Transverse colon (tissue), 4 donors: ENCODE measurements at regions not wholly inside any gene's neighbourhood (a gene's known extent, or its start where the extent isn't known, plus 50 kb on each side); places are given as distances from the start of the nearest gene placed in this dataset.

Experiments used
- DNase-seq: peaks from one replicate; pipeline ENCODE4 v3.0.0-alpha.2; 2019
- H3K27ac ChIP-seq, 4 donors: fragments of 200-600 bp; sonication (generic); 2 replicates each; pipeline ENCODE4 v1.5.1; 2016 to 2018; ENCODE audit warnings: inconsistent platforms in 4 of 4
- H3K27me3 ChIP-seq: fragments of 200-600 bp; sonication (generic); 2 replicates; pipeline ENCODE4 v1.5.1; 2017; ENCODE audit warnings: inconsistent platforms
- H3K36me3 ChIP-seq, 4 donors: fragments of 200-600 bp; sonication (generic); 2 replicates each; pipeline ENCODE4 v1.5.1; 2017 to 2019; ENCODE audit warnings: inconsistent platforms in 4 of 4
- H3K4me1 ChIP-seq, 4 donors: fragments of 200-600 bp; sonication (generic); 2 replicates each; pipeline ENCODE4 v1.5.1; 2017 to 2020; ENCODE audit warnings: inconsistent platforms in 4 of 4
- H3K4me3 ChIP-seq, 4 donors: fragments of 200-600 bp; sonication (generic); 1 replicate in 1 of 4; 2 replicates in 3 of 4; pipeline versions ENCODE4 v1.5.1 to v1.6.1; 2017 to 2019; ENCODE audit warnings: inconsistent platforms in 4 of 4
- H3K9me3 ChIP-seq, 2 donors: fragments of 200-600 bp; sonication (generic); 2 replicates each; pipeline ENCODE4 v1.5.1; 2017 to 2019; ENCODE audit warnings: inconsistent platforms in 2 of 2
- CTCF ChIP-seq, 5 experiments: fragments of 200-600 bp in 3 of 5; fragments of 450-650 bp in 2 of 5; sonication (generic) in 3 of 5; IDR thresholded peaks; 1 replicate in 2 of 5; 2 replicates in 3 of 5; pipeline ENCODE4 v1.5.1; 2016 to 2017; ENCODE audit warnings: antibody characterized with exemption in 5 of 5, inconsistent platforms in 3 of 5, mild to moderate bottlenecking in 2 of 5, moderate library complexity in 1 of 5
- EP300 ChIP-seq: sonication (generic); formaldehyde crosslinking; IDR thresholded peaks from one replicate; pipeline ENCODE4 v1.6.1; 2017; ENCODE audit warnings: antibody characterized with exemption, low read depth
- POLR2A ChIP-seq: fragments of 450-650 bp; IDR thresholded peaks from one replicate; pipeline ENCODE4 v1.6.1; 2016; ENCODE audit warnings: antibody characterized with exemption, mild to moderate bottlenecking, moderate library complexity
- POLR2AphosphoS5 ChIP-seq, 3 donors: sonication (generic); formaldehyde crosslinking; IDR thresholded peaks; one replicate each; pipeline ENCODE4 v1.6.1; 2016; ENCODE audit warnings: antibody characterized with exemption in 3 of 3
- WGBS, 2 donors: methylation state at CpG; one replicate each; pipeline ENCODE4 v1.1.5; 2018; ENCODE audit warnings: low coverage in 1 of 2; 5-methylcytosine and 5-hydroxymethylcytosine counted together
- in situ Hi-C, 4 donors: fragments of 200-750 bp; cut with MboI; loops; one replicate each; pipeline versions ENCODE4 v1.15.0 to v1.15.1; 2017; ENCODE audit warnings: low sequenced_read_pairs in 3 of 4, low pct_ligation_motif_present in 1 of 4, low pct_unique_long_range_greater_than_20kb in 1 of 4
- intact Hi-C: fragments of 100-400 bp; cut with DNase I; formaldehyde crosslinking; loops from one replicate; pipeline ENCODE4 v1.15.1; 2023; ENCODE audit warnings: low total_unique reads

- intact Hi-C loops = no loop called here
- Histone ChIP-seq H3K4me1 (peaks cover 0 to 7% (median 0%) of the 10 kb centered on the region in 4 donors), H3K36me3 (no peaks in the 10 kb centered on the region), H3K4me3 (no peak overlapping the region), H3K27me3 (no peaks in the 10 kb centered on the region), H3K27ac (no peak overlapping the region), H3K9me3 (no peaks in the 10 kb centered on the region)
- TF ChIP-seq POLR2AphosphoS5 (IDR thresholded peaks at IDR 0.05) (no peak), POLR2A (no peak), CTCF (IDR thresholded peaks at IDR 0.05) (no peak), EP300 (no peak)
- DNase-seq = no peak
- in situ Hi-C loops = no loop called here
Observed at GRCh38 chr10:62915158-62915557, 99.0 kb upstream of the EGR2 start.

GRCh38 chr10:62912086-62912485, 95.9 kb upstream of the EGR2 start:
- in situ Hi-C loops = no loop called here
- Histone ChIP-seq H3K27me3 (no peaks in the 10 kb centered on the region), H3K9me3 (no peaks in the 10 kb centered on the region), H3K36me3 (no peaks in the 10 kb centered on the region), H3K27ac (no peak overlapping the region), H3K4me1 (no peaks in the 10 kb centered on the region), H3K4me3 (no peak overlapping the region)
- intact Hi-C loops = no loop called here
- DNase-seq = no peak
- TF ChIP-seq EP300 (no peak), CTCF (IDR thresholded peaks at IDR 0.05) (no peak), POLR2AphosphoS5 (IDR thresholded peaks at IDR 0.05) (no peak), POLR2A (no peak)
- WGBS, 2 donors = 57% methylated on average over 3 of the region's 3 CpGs; no CpG with 5 or more reads in 1 of the 2 donors

- Histone ChIP-seq H3K27ac (no peak overlapping the region), H3K4me1 (no peaks in the 10 kb centered on the region), H3K9me3 (no peaks in the 10 kb centered on the region), H3K36me3 (no peaks in the 10 kb centered on the region), H3K4me3 (no peak overlapping the region), H3K27me3 (no peaks in the 10 kb centered on the region)
- DNase-seq = no peak
- in situ Hi-C loops = no loop called here
- no peak for TF ChIP-seq CTCF (IDR thresholded peaks at IDR 0.05)
- no peak for TF ChIP-seq POLR2AphosphoS5 (IDR thresholded peaks at IDR 0.05)
- no peak for TF ChIP-seq POLR2A
- TF ChIP-seq EP300 = no peak
- intact Hi-C loops = no loop called here
- 84 to 87% methylated on average over 8 to 11 of the region's 11 CpGs for WGBS, 2 donors
Observed at GRCh38 chr10:62911210-62911963, 95.2 kb upstream of the EGR2 start.

GRCh38 chr10:62907470-62908212, 91.5 kb upstream of the EGR2 start:
- Histone ChIP-seq H3K4me3 (no peak overlapping the region), H3K36me3 (no peaks in the 10 kb centered on the region), H3K27ac (no peak overlapping the region), H3K27me3 (no peaks in the 10 kb centered on the region), H3K4me1 (no peaks in the 10 kb centered on the region), H3K9me3 (no peaks in the 10 kb centered on the region)
- no peak for TF ChIP-seq POLR2AphosphoS5 (IDR thresholded peaks at IDR 0.05)
- no peak for TF ChIP-seq EP300
- no peak for TF ChIP-seq POLR2A
- no peak for TF ChIP-seq CTCF (IDR thresholded peaks at IDR 0.05)
- in situ Hi-C loops (no loop called here), intact Hi-C loops (no loop called here)
- no peak for DNase-seq
- 65 to 68% methylated on average over 7 to 8 of the region's 8 CpGs for WGBS, 2 donors
